SK-N-SH (cell line): ENCODE measurements at regions not wholly inside any gene's neighbourhood (a gene's known extent, or its start where the extent isn't known, plus 50 kb on each side); places are given as distances from the start of the nearest gene placed in this dataset.

Experiments
- CTCF ChIA-PET: fragments of 300-600, 350-600 bp; formaldehyde crosslinking; extraction: SDS; loops from one replicate; lab custom pipeline; 2021; lab: Yijun Ruan, JAX
- POLR2A ChIA-PET: fragments of 350-600 bp; sonication (Branson Sonifier 250); formaldehyde crosslinking; extraction: SDS; loops from one replicate; lab custom pipeline; 2020; ENCODE audit warnings: antibody characterized with exemption, inconsistent platforms; lab: Yijun Ruan, JAX
- DNase-seq: peaks from one replicate; pipeline ENCODE4 v3.0.0; 2012
- H2AFZ ChIP-seq: fragments of 200-600 bp; sonication (generic); 2 replicates; pipeline ENCODE4 v1.8.1; 2016; ENCODE audit warnings: antibody characterized with exemption, mild to moderate bottlenecking, low read depth
- H3F3A ChIP-seq: fragments of 200-600 bp; sonication (generic); replicated peaks from 2 replicates; pipeline ENCODE3; 2016; ENCODE audit warnings: antibody characterized with exemption, mild to moderate bottlenecking; ENCODE audit not compliant: insufficient read depth
- H3K27ac ChIP-seq, 2 experiments: fragments of 200-500 bp in 1 of 2; fragments of 200-600 bp in 1 of 2; sonication (Bioruptor generic) in 1 of 2; sonication (generic), shearing (Covaris generic) in 1 of 2; 2 replicates each; pipeline versions ENCODE4 v1.5.1 to v1.6.1; 2014 to 2016; ENCODE audit warnings: low read depth in 2 of 2, inconsistent platforms in 1 of 2, low read length in 1 of 2, mild to moderate bottlenecking in 1 of 2, mixed read lengths in 1 of 2
- H3K27me3 ChIP-seq: fragments of 200-600 bp; sonication (generic), shearing (Covaris generic); 2 replicates; pipeline ENCODE4 v1.6.1; 2016; ENCODE audit warnings: mixed run types; ENCODE audit not compliant: insufficient read depth
- H3K36me3 ChIP-seq, 2 experiments: fragments of 200-500 bp in 1 of 2; fragments of 200-600 bp in 1 of 2; sonication (Bioruptor generic) in 1 of 2; sonication (generic) in 1 of 2; replicated peaks in 1 of 2; 2 replicates each; pipeline versions ENCODE3 to v1.5.1; 2014 to 2016; ENCODE audit warnings: low read length in 1 of 2, mild to moderate bottlenecking in 1 of 2; ENCODE audit not compliant: insufficient read depth in 2 of 2, control insufficient read depth in 1 of 2
- H3K4me1 ChIP-seq, 2 experiments: fragments of 200-500 bp in 1 of 2; fragments of 200-600 bp in 1 of 2; sonication (Bioruptor generic) in 1 of 2; sonication (generic), shearing (Covaris generic) in 1 of 2; 2 replicates each; pipeline versions ENCODE4 v1.5.1 to v1.6.1; 2014 to 2016; ENCODE audit warnings: low read depth in 1 of 2, low read length in 1 of 2, mixed run types in 1 of 2; ENCODE audit not compliant: insufficient read depth in 2 of 2, control insufficient read depth in 1 of 2
- H3K4me2 ChIP-seq: fragments of 200-600 bp; sonication (generic), shearing (Covaris generic); 2 replicates; pipeline ENCODE4 v1.6.1; 2017; ENCODE audit warnings: mixed run types
- H3K4me3 ChIP-seq, 2 experiments: fragments of 200-500 bp in 1 of 2; fragments of 200-600 bp in 1 of 2; sonication (Bioruptor generic) in 1 of 2; sonication (generic), shearing (Covaris generic) in 1 of 2; 2 replicates each; pipeline versions ENCODE4 v1.5.1 to v1.8.1; 2014 to 2016; ENCODE audit warnings: low read depth in 2 of 2, inconsistent platforms in 1 of 2, low read length in 1 of 2, mild to moderate bottlenecking in 1 of 2, mixed read lengths in 1 of 2, moderate library complexity in 1 of 2
- H3K79me2 ChIP-seq: fragments of 200-600 bp; sonication (generic); 2 replicates; pipeline ENCODE4 v1.8.1; 2017; ENCODE audit warnings: mild to moderate bottlenecking; ENCODE audit not compliant: insufficient read depth
- H3K9ac ChIP-seq: fragments of 200-600 bp; sonication (generic); 2 replicates; pipeline ENCODE4 v1.6.1; 2017; ENCODE audit warnings: mixed run types
- H3K9me2 ChIP-seq: fragments of 200-600 bp; sonication (generic); 2 replicates; pipeline ENCODE4 v1.6.1; 2017; ENCODE audit warnings: mixed run types
- H3K9me3 ChIP-seq: fragments of 200-600 bp; sonication (generic); 2 replicates; pipeline ENCODE4 v1.6.1; 2017; ENCODE audit warnings: mixed run types, mild to moderate bottlenecking, moderate library complexity
- H4K20me1 ChIP-seq: fragments of 200-600 bp; sonication (generic); 2 replicates; pipeline ENCODE4 v1.6.1; 2017; ENCODE audit warnings: mild to moderate bottlenecking, mixed run types; ENCODE audit not compliant: insufficient read depth
- CHD2 ChIP-seq: fragments of 150-350 bp; IDR thresholded peaks from 2 replicates; pipeline ENCODE4 v1.6.1; 2018; ENCODE audit warnings: low read length; ENCODE audit not compliant: partially characterized antibody
- EP300 ChIP-seq, 2 experiments: IDR thresholded peaks; 2 replicates each; pipeline versions ENCODE4 v1.4.0 to v1.6.1; 2012; ENCODE audit warnings: borderline replicate concordance in 1 of 2, low read depth in 1 of 2, low read length in 1 of 2
- FOXM1 ChIP-seq: IDR thresholded peaks from 2 replicates; pipeline ENCODE4 v1.4.0; 2012; ENCODE audit warnings: low read depth, mild to moderate bottlenecking
- GATA2 ChIP-seq: sonication (generic); formaldehyde crosslinking; IDR thresholded peaks from 2 replicates; pipeline ENCODE4 v1.5.0; 2020; ENCODE audit warnings: mild to moderate bottlenecking, missing genetic modification reagents
- MEF2A ChIP-seq: IDR thresholded peaks from 2 replicates; pipeline ENCODE4 v1.4.0; 2012; ENCODE audit warnings: low read depth, borderline replicate concordance
- NFIC ChIP-seq: IDR thresholded peaks from 2 replicates; pipeline ENCODE4 v1.4.0; 2012; ENCODE audit warnings: borderline replicate concordance
- NRF1 ChIP-seq: IDR thresholded peaks from 2 replicates; pipeline ENCODE4 v1.6.1; 2012; ENCODE audit warnings: low read depth, mild to moderate bottlenecking, low read length
- RAD21 ChIP-seq: IDR thresholded peaks from 2 replicates; pipeline ENCODE4 v1.6.1; 2012; ENCODE audit warnings: mild to moderate bottlenecking, low read length
- RCOR1 ChIP-seq: fragments of 150-350 bp; IDR thresholded peaks from 2 replicates; pipeline ENCODE4 v1.6.1; 2017; ENCODE audit warnings: antibody characterized with exemption, low read length
- RXRA ChIP-seq: IDR thresholded peaks from 2 replicates; pipeline ENCODE4 v1.4.0; 2012; ENCODE audit warnings: low read depth, mild to moderate bottlenecking, borderline replicate concordance
- TAF1 ChIP-seq: IDR thresholded peaks from 2 replicates; pipeline ENCODE4 v1.6.1; 2012; ENCODE audit warnings: low read depth, mild to moderate bottlenecking, low read length, moderate library complexity, borderline replicate concordance
- TCF12 ChIP-seq: IDR thresholded peaks from 2 replicates; pipeline ENCODE4 v1.4.0; 2012
- YY1 ChIP-seq: IDR thresholded peaks from 2 replicates; pipeline ENCODE4 v1.4.0; 2012; ENCODE audit warnings: low read depth, mild to moderate bottlenecking
- TF ChIP-seq, protein P1 (sequence below): IDR thresholded peaks from 2 replicates; pipeline ENCODE4 v1.4.0; 2012; ENCODE audit warnings: low read depth, borderline replicate concordance
- TF ChIP-seq, protein P2 (sequence below): IDR thresholded peaks from 2 replicates; pipeline ENCODE4 v1.4.0; 2012; ENCODE audit warnings: low read depth, borderline replicate concordance
- TF ChIP-seq, protein P3 (sequence below): fragments of 150-350 bp; IDR thresholded peaks from 2 replicates; pipeline ENCODE4 v1.6.1; 2017; ENCODE audit warnings: antibody characterized with exemption, low read length, low read depth, borderline replicate concordance
- TF ChIP-seq, protein P4 (sequence below): IDR thresholded peaks from 2 replicates; pipeline ENCODE4 v1.6.1; 2012; ENCODE audit warnings: mild to moderate bottlenecking, low read depth, low read length, moderate library complexity
- TF ChIP-seq, protein P5 (sequence below): fragments of 200-600 bp; sonication (generic); IDR thresholded peaks from 2 replicates; pipeline ENCODE4 v1.6.1; 2017; ENCODE audit warnings: antibody characterized with exemption, mild to moderate bottlenecking, moderate library complexity

DNA sequence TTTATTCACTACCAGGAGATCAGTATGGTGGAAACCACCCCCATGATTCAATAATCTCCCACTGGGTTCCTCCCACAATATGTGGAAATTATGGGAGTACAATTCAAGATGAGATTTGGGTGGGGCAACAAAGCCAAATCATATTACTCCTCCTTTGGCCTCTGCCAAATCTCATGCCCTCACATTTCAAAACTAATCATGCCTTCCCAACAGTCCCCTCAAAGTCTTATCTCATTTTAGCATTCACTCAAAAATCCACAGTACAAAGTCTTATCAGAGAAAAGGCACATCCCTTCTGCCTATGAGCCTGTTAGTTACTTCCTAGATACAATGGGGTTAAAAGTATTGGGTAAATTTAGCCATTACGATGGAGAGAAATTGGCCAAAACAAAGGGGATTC lies 989.5 kb upstream of the CNTNAP5 start (continued):
- TF ChIP-seq, protein P1, sequence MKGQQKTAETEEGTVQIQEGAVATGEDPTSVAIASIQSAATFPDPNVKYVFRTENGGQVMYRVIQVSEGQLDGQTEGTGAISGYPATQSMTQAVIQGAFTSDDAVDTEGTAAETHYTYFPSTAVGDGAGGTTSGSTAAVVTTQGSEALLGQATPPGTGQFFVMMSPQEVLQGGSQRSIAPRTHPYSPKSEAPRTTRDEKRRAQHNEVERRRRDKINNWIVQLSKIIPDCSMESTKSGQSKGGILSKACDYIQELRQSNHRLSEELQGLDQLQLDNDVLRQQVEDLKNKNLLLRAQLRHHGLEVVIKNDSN = no peak
- TF ChIP-seq, protein P2, sequence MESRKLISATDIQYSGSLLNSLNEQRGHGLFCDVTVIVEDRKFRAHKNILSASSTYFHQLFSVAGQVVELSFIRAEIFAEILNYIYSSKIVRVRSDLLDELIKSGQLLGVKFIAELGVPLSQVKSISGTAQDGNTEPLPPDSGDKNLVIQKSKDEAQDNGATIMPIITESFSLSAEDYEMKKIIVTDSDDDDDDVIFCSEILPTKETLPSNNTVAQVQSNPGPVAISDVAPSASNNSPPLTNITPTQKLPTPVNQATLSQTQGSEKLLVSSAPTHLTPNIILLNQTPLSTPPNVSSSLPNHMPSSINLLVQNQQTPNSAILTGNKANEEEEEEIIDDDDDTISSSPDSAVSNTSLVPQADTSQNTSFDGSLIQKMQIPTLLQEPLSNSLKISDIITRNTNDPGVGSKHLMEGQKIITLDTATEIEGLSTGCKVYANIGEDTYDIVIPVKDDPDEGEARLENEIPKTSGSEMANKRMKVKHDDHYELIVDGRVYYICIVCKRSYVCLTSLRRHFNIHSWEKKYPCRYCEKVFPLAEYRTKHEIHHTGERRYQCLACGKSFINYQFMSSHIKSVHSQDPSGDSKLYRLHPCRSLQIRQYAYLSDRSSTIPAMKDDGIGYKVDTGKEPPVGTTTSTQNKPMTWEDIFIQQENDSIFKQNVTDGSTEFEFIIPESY = no peak
- no peak for TF ChIP-seq RAD21
- TF ChIP-seq NFIC = no peak
- TF ChIP-seq GATA2 = no peak
- TF ChIP-seq, protein P3, sequence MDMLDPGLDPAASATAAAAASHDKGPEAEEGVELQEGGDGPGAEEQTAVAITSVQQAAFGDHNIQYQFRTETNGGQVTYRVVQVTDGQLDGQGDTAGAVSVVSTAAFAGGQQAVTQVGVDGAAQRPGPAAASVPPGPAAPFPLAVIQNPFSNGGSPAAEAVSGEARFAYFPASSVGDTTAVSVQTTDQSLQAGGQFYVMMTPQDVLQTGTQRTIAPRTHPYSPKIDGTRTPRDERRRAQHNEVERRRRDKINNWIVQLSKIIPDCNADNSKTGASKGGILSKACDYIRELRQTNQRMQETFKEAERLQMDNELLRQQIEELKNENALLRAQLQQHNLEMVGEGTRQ = no peak
- TF ChIP-seq, all 33 proteins: peak for 0

DNA sequence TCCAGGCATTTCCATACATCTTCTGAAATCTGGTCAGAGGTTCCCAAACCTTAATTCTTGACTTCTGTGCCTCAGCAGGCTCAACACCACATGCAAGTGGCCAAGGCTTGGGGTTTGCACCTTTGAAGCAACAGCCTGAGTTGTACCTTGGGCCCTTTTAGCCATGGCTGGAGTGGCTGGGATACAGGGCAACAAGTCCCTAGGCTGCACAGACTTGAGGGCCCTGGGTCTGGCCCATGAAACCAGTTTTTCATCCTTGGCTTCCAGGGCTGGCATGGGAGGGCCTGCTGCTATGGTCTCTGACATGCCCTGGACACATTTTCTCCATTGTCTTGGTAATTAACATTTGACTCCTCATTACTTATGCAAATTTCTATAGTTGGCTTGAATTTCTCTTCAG lies 988.8 kb upstream of the CNTNAP5 start:
- Histone ChIP-seq H3K27ac (no peak overlapping the region), H3K4me3 (no peak overlapping the region), H3K9me3 (no peaks in the 10 kb centered on the region), H3K9ac (no peak overlapping the region), H3F3A (no peaks in the 10 kb centered on the region), H2AFZ (no peak overlapping the region), H4K20me1 (no peaks in the 10 kb centered on the region), H3K36me3 (no peaks in the 10 kb centered on the region), H3K79me2 (no peaks in the 10 kb centered on the region), H3K4me1 (no peaks in the 10 kb centered on the region), H3K4me2 (no peak overlapping the region), H3K27me3 (no peaks in the 10 kb centered on the region), H3K9me2 (no peaks in the 10 kb centered on the region)
- no peak for DNase-seq
- ChIA-PET POLR2A (no interaction called here), CTCF (no interaction called here)
- no peak for TF ChIP-seq RCOR1
- TF ChIP-seq TCF12 = no peak
- TF ChIP-seq TAF1 = no peak
- TF ChIP-seq YY1 = no peak
- TF ChIP-seq, protein P4, sequence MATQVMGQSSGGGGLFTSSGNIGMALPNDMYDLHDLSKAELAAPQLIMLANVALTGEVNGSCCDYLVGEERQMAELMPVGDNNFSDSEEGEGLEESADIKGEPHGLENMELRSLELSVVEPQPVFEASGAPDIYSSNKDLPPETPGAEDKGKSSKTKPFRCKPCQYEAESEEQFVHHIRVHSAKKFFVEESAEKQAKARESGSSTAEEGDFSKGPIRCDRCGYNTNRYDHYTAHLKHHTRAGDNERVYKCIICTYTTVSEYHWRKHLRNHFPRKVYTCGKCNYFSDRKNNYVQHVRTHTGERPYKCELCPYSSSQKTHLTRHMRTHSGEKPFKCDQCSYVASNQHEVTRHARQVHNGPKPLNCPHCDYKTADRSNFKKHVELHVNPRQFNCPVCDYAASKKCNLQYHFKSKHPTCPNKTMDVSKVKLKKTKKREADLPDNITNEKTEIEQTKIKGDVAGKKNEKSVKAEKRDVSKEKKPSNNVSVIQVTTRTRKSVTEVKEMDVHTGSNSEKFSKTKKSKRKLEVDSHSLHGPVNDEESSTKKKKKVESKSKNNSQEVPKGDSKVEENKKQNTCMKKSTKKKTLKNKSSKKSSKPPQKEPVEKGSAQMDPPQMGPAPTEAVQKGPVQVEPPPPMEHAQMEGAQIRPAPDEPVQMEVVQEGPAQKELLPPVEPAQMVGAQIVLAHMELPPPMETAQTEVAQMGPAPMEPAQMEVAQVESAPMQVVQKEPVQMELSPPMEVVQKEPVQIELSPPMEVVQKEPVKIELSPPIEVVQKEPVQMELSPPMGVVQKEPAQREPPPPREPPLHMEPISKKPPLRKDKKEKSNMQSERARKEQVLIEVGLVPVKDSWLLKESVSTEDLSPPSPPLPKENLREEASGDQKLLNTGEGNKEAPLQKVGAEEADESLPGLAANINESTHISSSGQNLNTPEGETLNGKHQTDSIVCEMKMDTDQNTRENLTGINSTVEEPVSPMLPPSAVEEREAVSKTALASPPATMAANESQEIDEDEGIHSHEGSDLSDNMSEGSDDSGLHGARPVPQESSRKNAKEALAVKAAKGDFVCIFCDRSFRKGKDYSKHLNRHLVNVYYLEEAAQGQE = no peak
- no peak for TF ChIP-seq CHD2
- TF ChIP-seq, protein P5, sequence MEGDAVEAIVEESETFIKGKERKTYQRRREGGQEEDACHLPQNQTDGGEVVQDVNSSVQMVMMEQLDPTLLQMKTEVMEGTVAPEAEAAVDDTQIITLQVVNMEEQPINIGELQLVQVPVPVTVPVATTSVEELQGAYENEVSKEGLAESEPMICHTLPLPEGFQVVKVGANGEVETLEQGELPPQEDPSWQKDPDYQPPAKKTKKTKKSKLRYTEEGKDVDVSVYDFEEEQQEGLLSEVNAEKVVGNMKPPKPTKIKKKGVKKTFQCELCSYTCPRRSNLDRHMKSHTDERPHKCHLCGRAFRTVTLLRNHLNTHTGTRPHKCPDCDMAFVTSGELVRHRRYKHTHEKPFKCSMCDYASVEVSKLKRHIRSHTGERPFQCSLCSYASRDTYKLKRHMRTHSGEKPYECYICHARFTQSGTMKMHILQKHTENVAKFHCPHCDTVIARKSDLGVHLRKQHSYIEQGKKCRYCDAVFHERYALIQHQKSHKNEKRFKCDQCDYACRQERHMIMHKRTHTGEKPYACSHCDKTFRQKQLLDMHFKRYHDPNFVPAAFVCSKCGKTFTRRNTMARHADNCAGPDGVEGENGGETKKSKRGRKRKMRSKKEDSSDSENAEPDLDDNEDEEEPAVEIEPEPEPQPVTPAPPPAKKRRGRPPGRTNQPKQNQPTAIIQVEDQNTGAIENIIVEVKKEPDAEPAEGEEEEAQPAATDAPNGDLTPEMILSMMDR = no peak
- TF ChIP-seq RAD21 = no peak
- no peak for TF ChIP-seq EP300 (IDR thresholded peaks at IDR 0.05; ENCODE audit: borderline replicate concordance in 1 of 2, low read depth in 1 of 2, low read length in 1 of 2)
- TF ChIP-seq, protein P3 = no peak
- TF ChIP-seq MEF2A = no peak
- TF ChIP-seq RXRA = no peak
- TF ChIP-seq, protein P1 = no peak
- no peak for TF ChIP-seq FOXM1
- TF ChIP-seq, protein P2 = no peak
- no peak for TF ChIP-seq NRF1
